SK-N-MC (cell line): ENCODE measurements at regions not wholly inside any gene's neighbourhood (a gene's known extent, or its start where the extent isn't known, plus 50 kb on each side); places are given as distances from the start of the nearest gene placed in this dataset.

Experiments
- DNase-seq: peaks from one replicate; pipeline ENCODE4 v3.0.0-alpha.2; 2011; ENCODE audit warnings: low read depth, low spot score
- H3K27ac ChIP-seq: fragments of 200-600 bp; sonication (generic); 2 replicates; pipeline ENCODE4 v1.5.1; 2016; ENCODE audit warnings: mixed run types
- H3K36me3 ChIP-seq: fragments of 200-600 bp; sonication (generic); 2 replicates; pipeline ENCODE4 v1.6.1; 2017; ENCODE audit warnings: antibody characterized with exemption, low read length, mixed read lengths; ENCODE audit not compliant: insufficient read depth
- H3K4me3 ChIP-seq: fragments of 200-600 bp; sonication (generic); 2 replicates; pipeline ENCODE4 v1.5.1; 2016
- H3K9ac ChIP-seq: fragments of 200-600 bp; sonication (generic); 2 replicates; pipeline ENCODE4 v1.8.0; 2017; ENCODE audit warnings: mixed run types, mixed read lengths; ENCODE audit not compliant: insufficient read length
- H3K9me3 ChIP-seq: fragments of 200-600 bp; sonication (generic); 2 replicates; pipeline ENCODE4 v1.6.1; 2017; ENCODE audit warnings: low read depth, mild to moderate bottlenecking, antibody characterized with exemption, low read length, moderate library complexity, mixed read lengths
- EZH2 ChIP-seq: fragments of 200-600 bp; sonication (generic); IDR thresholded peaks from one replicate; pipeline ENCODE4 v1.6.1; 2017; ENCODE audit warnings: antibody characterized with exemption
- FOXP2 ChIP-seq: optimal IDR thresholded peaks from 2 replicates; pipeline ENCODE3; 2011; ENCODE audit warnings: mild to moderate bottlenecking, moderate library complexity; ENCODE audit not compliant: insufficient read depth; ENCODE audit errors: extremely low read length, control extremely low read depth
- POLR2AphosphoS5 ChIP-seq: IDR thresholded peaks from 2 replicates; pipeline ENCODE4 v1.6.1; 2012; ENCODE audit warnings: mild to moderate bottlenecking, low read depth, low read length, borderline replicate concordance

DNA sequence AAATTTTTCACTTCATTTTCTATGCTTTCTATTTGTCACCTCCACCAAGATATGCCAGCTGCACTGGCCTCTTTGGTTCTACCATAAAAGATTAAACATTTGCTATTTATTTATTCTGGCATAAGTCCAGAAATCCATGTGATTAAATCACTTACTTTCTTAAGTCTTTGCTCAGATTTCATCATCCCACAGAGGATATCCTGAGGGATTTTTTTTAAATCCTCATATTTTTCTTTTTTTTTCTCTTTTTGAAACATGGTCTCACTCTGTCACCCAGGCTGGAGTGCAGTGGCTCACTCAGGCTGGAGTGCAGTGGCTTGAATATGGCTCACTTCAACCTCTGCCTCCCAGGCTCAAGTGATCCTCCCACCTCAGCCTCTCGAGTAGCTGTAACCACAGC, 645.4 kb upstream of the ATXN7L3B start:
- Histone ChIP-seq H3K9ac (no peak overlapping the region), H3K27ac (no peak overlapping the region), H3K9me3 (no peaks in the 10 kb centered on the region), H3K4me3 (no peak overlapping the region), H3K36me3 (no peaks in the 10 kb centered on the region)
- peak; percentile 60 for DNase-seq
- no peak for TF ChIP-seq EZH2
- no peak for TF ChIP-seq FOXP2
- TF ChIP-seq POLR2AphosphoS5, result no peak

DNA sequence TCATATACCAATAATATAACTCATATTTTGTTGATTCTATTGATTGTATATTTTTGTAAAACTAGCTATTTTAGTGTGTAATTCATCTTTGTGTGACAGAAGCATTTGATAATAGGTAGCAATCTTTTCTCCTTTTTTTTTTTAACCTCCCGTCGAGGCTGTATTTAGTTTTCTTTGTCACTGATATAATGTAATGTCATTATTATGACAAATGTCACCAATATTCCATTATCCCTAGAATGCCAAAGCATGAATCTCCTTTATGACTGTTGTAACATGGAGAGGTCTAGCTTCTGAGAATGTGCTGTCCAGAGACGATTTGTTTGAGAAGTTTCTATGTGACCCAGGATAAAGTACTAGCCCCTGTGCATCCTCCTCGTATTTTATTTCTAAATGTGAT, 639.0 kb upstream of the ATXN7L3B start:
- Histone ChIP-seq H3K27ac (no peak overlapping the region), H3K9me3 (no peaks in the 10 kb centered on the region), H3K9ac (no peak overlapping the region), H3K36me3 (no peaks in the 10 kb centered on the region), H3K4me3 (no peak overlapping the region)
- no peak for TF ChIP-seq EZH2
- TF ChIP-seq POLR2AphosphoS5, result no peak
- no peak for TF ChIP-seq FOXP2
- no peak for DNase-seq

DNA sequence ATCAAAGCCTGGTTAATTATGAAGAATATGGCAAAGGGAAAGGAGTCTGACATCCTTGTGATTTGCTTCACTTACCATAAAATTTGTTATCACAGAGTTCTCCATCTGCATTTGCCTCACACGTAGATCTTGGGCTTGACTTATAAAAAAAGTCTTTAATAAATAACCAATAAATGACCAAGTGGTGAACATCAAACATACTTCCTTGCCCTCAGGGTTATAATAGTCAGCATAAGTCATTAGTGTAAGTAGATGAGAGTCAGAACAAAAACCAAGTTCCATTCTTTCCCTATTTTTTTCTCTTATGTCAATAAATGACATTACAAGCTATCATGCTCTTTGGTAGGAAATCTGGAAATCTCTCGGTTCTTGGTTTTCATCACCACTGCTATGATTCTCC, 635.4 kb upstream of the ATXN7L3B start:
- no peak for DNase-seq
- TF ChIP-seq POLR2AphosphoS5 (no peak), EZH2 (no peak), FOXP2 (no peak)
- Histone ChIP-seq H3K9me3 (no peaks in the 10 kb centered on the region), H3K9ac (no peak overlapping the region), H3K4me3 (no peak overlapping the region), H3K27ac (no peak overlapping the region), H3K36me3 (no peaks in the 10 kb centered on the region)

DNA sequence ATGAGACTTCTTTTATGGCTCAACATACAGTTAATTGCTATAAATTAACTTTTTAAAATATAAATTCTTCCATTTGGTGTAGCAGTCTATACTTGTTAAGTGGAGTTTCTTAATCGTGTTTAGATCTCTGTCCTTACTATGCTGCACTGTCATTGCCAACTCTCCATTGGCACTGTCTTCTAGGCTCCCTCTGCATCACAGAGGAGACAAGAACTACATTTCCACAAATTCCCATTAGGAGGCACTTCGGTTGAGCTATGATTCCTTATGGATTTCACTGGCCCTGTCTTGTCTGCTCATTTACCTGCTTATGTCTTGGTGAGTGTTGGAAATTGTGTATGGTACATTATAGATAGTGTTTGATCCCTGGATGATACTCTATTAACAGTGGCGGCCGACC, 630.9 kb upstream of the ATXN7L3B start:
- Histone ChIP-seq H3K36me3 (no peaks in the 10 kb centered on the region), H3K9ac (no peak overlapping the region), H3K9me3 (no peaks in the 10 kb centered on the region), H3K27ac (no peak overlapping the region), H3K4me3 (no peak overlapping the region)
- TF ChIP-seq POLR2AphosphoS5 (no peak), EZH2 (no peak), FOXP2 (no peak)
- no peak for DNase-seq

DNA sequence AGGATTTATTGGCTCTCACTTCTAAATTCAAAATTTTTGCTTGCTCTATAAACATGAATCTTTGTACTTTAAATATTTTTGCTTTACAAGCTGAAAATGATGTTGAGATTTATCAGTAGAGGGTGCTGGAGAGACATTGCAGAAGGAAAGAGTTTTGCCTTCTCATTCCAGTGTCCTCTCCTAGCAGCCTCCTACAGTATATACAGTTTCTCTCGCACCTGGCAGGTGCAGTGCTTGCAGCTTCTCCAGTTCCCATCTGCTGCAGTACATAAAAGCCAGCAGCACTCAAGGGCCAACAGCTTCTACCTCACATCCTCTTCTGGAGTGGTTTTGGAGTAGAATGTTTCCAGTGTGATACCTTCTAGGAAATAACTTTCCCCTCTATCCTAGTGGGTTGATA, 601.8 kb upstream of the ATXN7L3B start:
- DNase-seq, result no peak
- no peak overlapping the region for H3K27ac ChIP-seq
- H3K9me3 ChIP-seq, result no peaks in the 10 kb centered on the region
- no peak for TF ChIP-seq POLR2AphosphoS5
- H3K4me3 ChIP-seq, result no peak overlapping the region
- H3K36me3 ChIP-seq, result no peaks in the 10 kb centered on the region
- no peak overlapping the region for H3K9ac ChIP-seq

DNA sequence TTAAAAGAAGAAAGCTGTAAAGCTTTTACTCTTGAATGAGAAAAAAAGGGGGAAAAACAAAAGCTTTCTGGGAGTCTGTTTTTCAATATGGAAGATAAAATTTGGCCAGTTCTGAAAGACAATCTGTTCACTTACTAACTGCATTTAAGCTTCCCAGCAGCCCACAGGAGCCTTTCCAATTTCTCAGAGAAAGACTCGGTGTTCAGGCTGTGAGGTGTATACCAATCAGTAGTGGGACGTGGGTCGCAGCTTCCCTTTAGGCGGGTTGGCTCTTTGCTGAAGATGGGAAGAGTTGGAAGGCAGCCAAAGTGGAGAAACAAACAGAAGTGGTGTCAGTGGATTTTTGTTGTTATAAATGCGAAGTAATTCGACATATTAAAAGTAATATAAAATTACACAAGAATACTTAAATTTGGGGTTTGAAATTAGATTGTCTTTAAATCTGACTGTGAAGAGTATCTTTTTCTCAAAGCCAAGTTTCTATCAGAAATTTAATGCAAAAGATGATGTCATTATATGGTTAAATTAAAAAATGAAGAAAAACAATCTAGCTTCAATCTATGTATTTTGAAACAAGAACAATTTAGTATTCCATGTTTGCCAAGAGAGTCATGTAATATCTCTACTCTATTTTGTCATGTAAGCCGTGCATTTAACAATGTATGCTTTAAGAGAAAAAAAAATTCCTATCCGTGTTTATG, 590.2 kb upstream of the ATXN7L3B start:
- no peak for DNase-seq
- no peaks in the 10 kb centered on the region for H3K9me3 ChIP-seq
- H3K27ac ChIP-seq, result no peak overlapping the region
- H3K9ac ChIP-seq, result no peak overlapping the region
- no peak overlapping the region for H3K4me3 ChIP-seq
- TF ChIP-seq POLR2AphosphoS5 (no peak), FOXP2 (no peak), EZH2 (no peak)
- no peaks in the 10 kb centered on the region for H3K36me3 ChIP-seq

DNA sequence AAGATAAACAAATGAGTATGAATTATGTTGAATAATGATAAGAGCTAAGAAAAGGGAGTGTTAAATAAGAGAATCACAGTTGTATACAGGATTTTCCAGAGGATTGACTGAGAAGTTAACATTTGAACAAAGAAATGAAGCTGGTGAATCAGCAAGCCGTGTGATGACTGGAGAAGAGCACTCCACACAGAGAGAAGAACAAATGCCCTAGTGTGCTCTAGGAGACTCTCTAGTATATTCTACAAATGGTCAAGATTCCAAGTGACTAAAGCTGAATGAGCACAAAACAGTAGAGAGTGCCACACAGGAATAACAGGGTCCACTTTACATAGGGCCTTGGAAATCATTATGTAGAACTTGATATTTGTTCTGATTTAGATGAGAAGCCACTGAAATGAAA, 587.1 kb upstream of the ATXN7L3B start:
- peak overlapping the region; percentile 33; the same call in 1 of the 2 replicates for H3K27ac ChIP-seq
- no peaks in the 10 kb centered on the region for H3K36me3 ChIP-seq
- no peak for DNase-seq
- TF ChIP-seq EZH2 (no peak), POLR2AphosphoS5 (no peak), FOXP2 (no peak)
- H3K9me3 ChIP-seq, result no peaks in the 10 kb centered on the region
- no peak overlapping the region for H3K4me3 ChIP-seq
- H3K9ac ChIP-seq, result no peak overlapping the region

DNA sequence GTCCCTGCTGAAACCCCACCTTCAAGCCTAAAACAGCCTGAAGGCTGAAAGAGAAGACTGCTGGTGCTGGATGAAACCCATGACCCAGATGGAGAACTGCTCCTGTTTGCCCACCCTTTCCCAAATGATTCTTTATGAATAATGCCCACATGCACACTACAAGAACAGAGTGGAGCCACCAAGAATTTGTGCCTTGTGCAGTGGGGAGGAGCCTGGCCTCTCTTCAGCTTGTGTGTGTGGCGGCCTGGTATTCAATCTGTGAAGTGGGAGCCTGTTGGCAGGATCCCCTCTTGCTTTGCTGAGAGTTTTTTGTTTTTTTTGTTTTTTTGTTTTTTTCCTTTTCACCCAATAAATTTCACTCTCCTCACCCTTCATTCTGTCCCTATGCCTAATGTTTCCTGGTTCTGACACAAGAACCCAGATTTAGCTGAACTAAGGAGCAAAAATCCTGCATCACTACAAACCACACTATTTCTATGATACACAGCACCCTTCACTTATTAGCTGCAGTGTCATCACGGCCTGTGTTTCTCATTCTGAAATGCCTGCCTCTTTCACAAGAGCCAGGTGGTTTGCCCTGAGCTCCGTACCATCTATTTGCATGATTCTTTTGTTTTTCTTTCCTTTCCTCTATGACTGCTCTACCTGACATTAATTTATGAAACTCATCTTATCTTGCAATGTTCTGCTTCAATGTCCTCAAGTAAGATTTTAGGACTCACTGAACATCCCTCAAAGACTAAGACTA, 585.5 kb upstream of the ATXN7L3B start:
- Histone ChIP-seq H3K9me3 (no peaks in the 10 kb centered on the region), H3K36me3 (no peaks in the 10 kb centered on the region), H3K27ac (no peak overlapping the region), H3K9ac (no peak overlapping the region), H3K4me3 (no peak overlapping the region)
- no peak for DNase-seq
- TF ChIP-seq EZH2, result no peak
- TF ChIP-seq POLR2AphosphoS5, result no peak
- TF ChIP-seq FOXP2, result no peak

DNA sequence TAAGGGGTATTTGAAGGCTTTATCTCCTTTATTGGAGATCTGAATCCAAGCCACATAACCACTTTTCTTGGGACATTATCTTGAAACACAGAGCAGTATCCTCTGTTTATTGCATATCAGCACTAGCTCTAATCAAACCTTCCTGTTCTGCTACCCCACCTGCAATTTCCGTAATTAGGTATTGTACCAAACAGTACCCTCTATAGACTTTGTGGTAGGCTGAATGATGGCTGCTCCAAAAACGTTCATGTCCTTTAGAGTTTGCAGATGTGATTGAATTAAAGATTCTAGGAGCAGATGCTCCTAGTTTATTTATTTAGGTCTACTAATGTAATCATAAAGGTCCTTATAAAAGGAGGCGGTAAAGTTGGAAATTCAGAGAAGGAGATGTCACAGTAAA, 573.0 kb upstream of the ATXN7L3B start:
- Histone ChIP-seq H3K36me3 (no peaks in the 10 kb centered on the region), H3K9me3 (no peaks in the 10 kb centered on the region), H3K4me3 (no peak overlapping the region), H3K9ac (no peak overlapping the region), H3K27ac (no peak overlapping the region)
- no peak for DNase-seq
- TF ChIP-seq POLR2AphosphoS5, result no peak
- no peak for TF ChIP-seq FOXP2
- no peak for TF ChIP-seq EZH2
